WTC11 (cell line): ENCODE measurements at regions not wholly inside any gene's neighbourhood (a gene's known extent, or its start where the extent isn't known, plus 50 kb on each side); places are given as distances from the start of the nearest gene placed in this dataset.

ENCODE experiments used
- AR ChIP-seq: fragments of 250-450 bp; sonication (Bioruptor Pico); IDR thresholded peaks from 2 replicates; pipeline ENCODE4 v1.9.0; 2021; ENCODE audit warnings: mild to moderate bottlenecking
- CREM ChIP-seq: sonication (generic); formaldehyde crosslinking; IDR thresholded peaks from 2 replicates; pipeline ENCODE4 v1.8.1; 2022; ENCODE audit warnings: mild to moderate bottlenecking, missing genetic modification reagents, moderate library complexity
- CTCF ChIP-seq: fragments of 200-600 bp; IDR thresholded peaks from 2 replicates; pipeline ENCODE4 v1.8.0; 2022; ENCODE audit warnings: antibody characterized with exemption
- E2F4 ChIP-seq: sonication (generic); formaldehyde crosslinking; IDR thresholded peaks from 2 replicates; pipeline ENCODE4 v1.8.1; 2022; ENCODE audit warnings: low read depth, mild to moderate bottlenecking, moderate library complexity, missing genetic modification reagents, borderline replicate concordance
- ESRRA ChIP-seq: sonication (generic); formaldehyde crosslinking; IDR thresholded peaks from 2 replicates; pipeline ENCODE4 v1.8.1; 2022; ENCODE audit warnings: mild to moderate bottlenecking, missing genetic modification reagents, borderline replicate concordance
- JAZF1 ChIP-seq: fragments of 250-450 bp; sonication (Bioruptor Pico); IDR thresholded peaks from 2 replicates; pipeline ENCODE4 v1.9.0; 2021; ENCODE audit warnings: moderate library complexity, mild to moderate bottlenecking, inconsistent platforms
- NFYB ChIP-seq: sonication (generic); formaldehyde crosslinking; conservative IDR thresholded peaks from 2 replicates; pipeline ENCODE4 v1.8.0; 2022; ENCODE audit warnings: low read depth, missing genetic modification reagents
- PRDM15 ChIP-seq: sonication (generic); formaldehyde crosslinking; IDR thresholded peaks from 2 replicates; pipeline ENCODE4 v1.8.0; 2022; ENCODE audit warnings: missing genetic modification reagents
- STAT6 ChIP-seq: sonication (generic); formaldehyde crosslinking; conservative IDR thresholded peaks from 2 replicates; pipeline ENCODE4 v1.8.1; 2023; ENCODE audit warnings: mild to moderate bottlenecking, low read depth, missing genetic modification reagents, moderate library complexity
- TCF7 ChIP-seq: sonication (generic); formaldehyde crosslinking; IDR thresholded peaks from 2 replicates; pipeline ENCODE4 v1.8.0; 2022; ENCODE audit warnings: mild to moderate bottlenecking, low read depth, missing genetic modification reagents, moderate library complexity
- TEAD4 ChIP-seq: sonication (generic); formaldehyde crosslinking; IDR thresholded peaks from 2 replicates; pipeline ENCODE4 v1.8.0; 2022; ENCODE audit warnings: mild to moderate bottlenecking, missing genetic modification reagents

GRCh38 chr9:28668158-28668557 is 1094.9 kb upstream of the C9orf72 start:
- TF ChIP-seq CTCF (no peak), PRDM15 (CRISPR knock-in tag) (no peak), ESRRA (CRISPR knock-in tag) (no peak), JAZF1 (CRISPR knock-in tag) (no peak), CREM (CRISPR knock-in tag) (no peak), STAT6 (CRISPR knock-in tag) (no peak), TCF7 (no peak), TEAD4 (CRISPR knock-in tag) (no peak), E2F4 (CRISPR knock-in tag) (no peak), AR (no peak), NFYB (CRISPR knock-in tag) (no peak)
